ENCODE measurements at regions not wholly inside any gene's neighbourhood (a gene's known extent, or its start where the extent isn't known, plus 50 kb on each side); places are given as distances from the start of the nearest gene placed in this dataset.

DNA sequence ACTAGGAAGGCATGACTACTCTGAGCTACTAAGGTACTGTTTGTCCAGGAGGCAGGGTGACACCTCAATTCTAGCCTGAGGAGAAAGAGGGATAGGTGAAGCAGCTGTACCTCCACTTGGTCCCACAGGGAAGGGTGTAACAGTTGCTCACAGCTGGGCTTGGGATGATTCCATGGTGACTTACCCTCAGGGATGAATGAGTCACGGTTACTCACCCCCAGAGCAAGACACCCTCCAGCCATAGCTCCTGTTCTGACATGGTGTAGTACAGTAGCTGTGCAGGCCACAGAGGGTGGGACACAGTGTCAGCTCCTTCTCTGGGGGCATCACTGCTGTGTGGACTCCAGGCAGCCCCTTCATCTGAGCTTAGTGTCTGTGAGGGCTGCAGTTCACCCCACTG, 868.6 kb upstream of the SEMA6D start:
- DNase-seq = no peak
- Mint-ChIP-seq H3K27ac (no peak overlapping the region), H3K36me3 (ENCODE audit: low read depth) (no peaks in the 10 kb centered on the region), H3K4me3 (no peak overlapping the region), H3K27me3 (ENCODE audit: insufficient read depth) (no peaks in the 10 kb centered on the region), H3K4me1 (no peaks in the 10 kb centered on the region), H3K9me3 (peaks cover 18% of the 10 kb centered on the region)
- peaks cover 13% of the 10 kb centered on the region for H3K9me3 ChIP-seq (ENCODE audit: control insufficient read depth, low read length)
- TF ChIP-seq, protein P1, sequence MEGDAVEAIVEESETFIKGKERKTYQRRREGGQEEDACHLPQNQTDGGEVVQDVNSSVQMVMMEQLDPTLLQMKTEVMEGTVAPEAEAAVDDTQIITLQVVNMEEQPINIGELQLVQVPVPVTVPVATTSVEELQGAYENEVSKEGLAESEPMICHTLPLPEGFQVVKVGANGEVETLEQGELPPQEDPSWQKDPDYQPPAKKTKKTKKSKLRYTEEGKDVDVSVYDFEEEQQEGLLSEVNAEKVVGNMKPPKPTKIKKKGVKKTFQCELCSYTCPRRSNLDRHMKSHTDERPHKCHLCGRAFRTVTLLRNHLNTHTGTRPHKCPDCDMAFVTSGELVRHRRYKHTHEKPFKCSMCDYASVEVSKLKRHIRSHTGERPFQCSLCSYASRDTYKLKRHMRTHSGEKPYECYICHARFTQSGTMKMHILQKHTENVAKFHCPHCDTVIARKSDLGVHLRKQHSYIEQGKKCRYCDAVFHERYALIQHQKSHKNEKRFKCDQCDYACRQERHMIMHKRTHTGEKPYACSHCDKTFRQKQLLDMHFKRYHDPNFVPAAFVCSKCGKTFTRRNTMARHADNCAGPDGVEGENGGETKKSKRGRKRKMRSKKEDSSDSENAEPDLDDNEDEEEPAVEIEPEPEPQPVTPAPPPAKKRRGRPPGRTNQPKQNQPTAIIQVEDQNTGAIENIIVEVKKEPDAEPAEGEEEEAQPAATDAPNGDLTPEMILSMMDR (conservative IDR thresholded peaks at IDR 0.05) = no peak
- H3K4me1 ChIP-seq (ENCODE audit: control insufficient read depth, insufficient read depth, low read length) = no peaks in the 10 kb centered on the region
- H3K27ac ChIP-seq (ENCODE audit: low read depth, low read length) = no peak overlapping the region
- H3K27me3 ChIP-seq (ENCODE audit: control insufficient read depth, insufficient read depth, low read length, poor library complexity, severe bottlenecking) = no peaks in the 10 kb centered on the region
- 83 to 100% methylated on average over 1 of the region's 1 CpG for WGBS, 2 experiments (ENCODE audit: insufficient coverage in 1 of 2, insufficient read length in 1 of 2)
- H3K9ac ChIP-seq (ENCODE audit: extremely low read depth, low read length, poor library complexity, severe bottlenecking) = no peak overlapping the region
- no peaks in the 10 kb centered on the region for H3K36me3 ChIP-seq (ENCODE audit: control insufficient read depth, insufficient read depth, low read length)
- H3K4me3 ChIP-seq (ENCODE audit: low read length) = no peak overlapping the region

DNA sequence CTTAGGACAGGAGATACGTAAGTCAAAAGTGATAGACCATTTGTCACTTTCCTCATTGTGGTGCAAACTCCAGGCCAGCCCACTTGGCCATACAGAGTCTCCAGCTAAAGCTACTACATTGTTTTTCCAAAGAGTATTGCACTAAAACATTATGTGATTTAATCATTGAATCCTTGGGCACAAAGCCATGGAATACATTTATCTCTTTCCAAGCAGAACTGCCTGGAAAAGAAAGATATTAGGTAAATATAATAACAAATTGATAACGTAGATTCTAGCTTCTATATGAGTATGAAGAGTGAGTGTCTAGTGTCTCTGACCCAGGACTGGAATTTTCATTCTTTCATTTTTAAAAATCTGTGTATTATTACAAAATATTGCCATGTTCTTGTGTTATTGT, 863.7 kb upstream of the SEMA6D start:
- no peak overlapping the region for H3K4me3 Mint-ChIP-seq
- H3K4me1 Mint-ChIP-seq = peaks cover 6% of the 10 kb centered on the region
- no peak overlapping the region for H3K27ac Mint-ChIP-seq
- no peaks in the 10 kb centered on the region for H3K9me3 Mint-ChIP-seq
- no peak for DNase-seq
- TF ChIP-seq, protein P1 (conservative IDR thresholded peaks at IDR 0.05) = no peak
- Histone ChIP-seq H3K9ac (ENCODE audit: extremely low read depth, low read length, poor library complexity, severe bottlenecking) (no peak overlapping the region), H3K9me3 (ENCODE audit: control insufficient read depth, low read length) (no peaks in the 10 kb centered on the region), H3K27me3 (ENCODE audit: control insufficient read depth, insufficient read depth, low read length, poor library complexity, severe bottlenecking) (no peaks in the 10 kb centered on the region), H3K4me3 (ENCODE audit: low read length) (no peak overlapping the region), H3K4me1 (ENCODE audit: control insufficient read depth, insufficient read depth, low read length) (no peaks in the 10 kb centered on the region), H3K36me3 (ENCODE audit: control insufficient read depth, insufficient read depth, low read length) (no peaks in the 10 kb centered on the region), H3K27ac (ENCODE audit: low read depth, low read length) (no peak overlapping the region)
- no peaks in the 10 kb centered on the region for H3K27me3 Mint-ChIP-seq (ENCODE audit: insufficient read depth)
- H3K36me3 Mint-ChIP-seq (ENCODE audit: low read depth) = no peaks in the 10 kb centered on the region
- 95 to 100% methylated on average over 1 to 2 of the region's 2 CpGs for WGBS, 2 experiments (ENCODE audit: insufficient coverage in 1 of 2, insufficient read length in 1 of 2)

DNA sequence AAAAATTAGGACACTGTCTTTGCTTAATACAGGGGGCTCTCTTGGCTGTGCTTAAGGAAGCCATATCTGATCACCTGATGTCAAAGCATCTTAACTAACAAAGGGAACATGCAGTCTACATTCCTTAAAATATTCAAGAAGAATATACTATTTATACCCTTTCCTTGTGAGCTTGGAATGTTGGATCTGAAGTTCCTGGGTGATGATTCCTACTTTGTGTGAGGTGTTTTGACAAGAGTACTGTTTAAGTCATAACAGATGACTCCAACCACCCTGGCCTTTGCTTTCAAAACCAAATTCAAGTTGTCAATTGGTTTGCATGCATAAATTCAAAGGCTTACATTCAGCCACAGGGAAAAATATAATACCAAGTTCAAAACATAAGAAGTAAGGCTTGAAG, 862.7 kb upstream of the SEMA6D start:
- Mint-ChIP-seq H3K36me3 (ENCODE audit: low read depth) (no peaks in the 10 kb centered on the region), H3K27ac (no peak overlapping the region), H3K4me1 (peaks cover 6% of the 10 kb centered on the region), H3K4me3 (no peak overlapping the region), H3K27me3 (ENCODE audit: insufficient read depth) (no peaks in the 10 kb centered on the region), H3K9me3 (no peaks in the 10 kb centered on the region)
- Histone ChIP-seq H3K36me3 (ENCODE audit: control insufficient read depth, insufficient read depth, low read length) (no peaks in the 10 kb centered on the region), H3K4me3 (ENCODE audit: low read length) (no peak overlapping the region), H3K9ac (ENCODE audit: extremely low read depth, low read length, poor library complexity, severe bottlenecking) (no peak overlapping the region), H3K4me1 (ENCODE audit: control insufficient read depth, insufficient read depth, low read length) (no peaks in the 10 kb centered on the region), H3K9me3 (ENCODE audit: control insufficient read depth, low read length) (no peaks in the 10 kb centered on the region), H3K27me3 (ENCODE audit: control insufficient read depth, insufficient read depth, low read length, poor library complexity, severe bottlenecking) (no peaks in the 10 kb centered on the region), H3K27ac (ENCODE audit: low read depth, low read length) (no peak overlapping the region)
- TF ChIP-seq, protein P1 (conservative IDR thresholded peaks at IDR 0.05) = no peak
- no peak for DNase-seq
